ENCODE measurements at regions not wholly inside any gene's neighbourhood (a gene's known extent, or its start where the extent isn't known, plus 50 kb on each side); places are given as distances from the start of the nearest gene placed in this dataset.

GRCh38 chr2:160968183-160968582 lies 192.0 kb upstream of the TANK start:
- no peak for DNase-seq

- DNase-seq = peak; percentile 88
Measured at GRCh38 chr2:160970052-160970965, 189.9 kb upstream of the TANK start.

GRCh38 chr2:160973991-160974390 lies 186.2 kb upstream of the TANK start:
- no peak for DNase-seq

GRCh38 chr2:160974803-160975202 lies 185.4 kb upstream of the TANK start:
- no peak for DNase-seq

GRCh38 chr2:160976797-160977196 lies 183.4 kb upstream of the TANK start:
- DNase-seq = no peak

- DNase-seq = no peak
Measured at GRCh38 chr2:160977376-160977775, 182.9 kb upstream of the TANK start.

GRCh38 chr2:160977854-160978253 lies 182.4 kb upstream of the TANK start:
- no peak for DNase-seq

GRCh38 chr2:160984426-160985077 lies 175.7 kb upstream of the TANK start:
- peak; percentile 50 for DNase-seq

GRCh38 chr2:160989778-160990177 lies 170.4 kb upstream of the TANK start:
- DNase-seq = no peak

GRCh38 chr2:160993654-160994061 lies 166.6 kb upstream of the TANK start:
- DNase-seq = no peak

GRCh38 chr2:160994141-160995002 lies 165.9 kb upstream of the TANK start:
- peak; percentile 94 for DNase-seq

- DNase-seq = no peak
Measured at GRCh38 chr2:160996584-160996983, 163.6 kb upstream of the TANK start.

- DNase-seq = no peak
Measured at GRCh38 chr2:161004379-161004778, 155.8 kb upstream of the TANK start.

- DNase-seq = no peak
Measured at GRCh38 chr2:161005170-161005569, 155.1 kb upstream of the TANK start.

GRCh38 chr2:161008311-161008710 lies 151.9 kb upstream of the TANK start:
- no peak for DNase-seq

- DNase-seq = no peak
Measured at GRCh38 chr2:161010503-161011015, 149.7 kb upstream of the TANK start.

GRCh38 chr2:161017780-161018470 lies 142.3 kb upstream of the TANK start:
- DNase-seq = no peak

GRCh38 chr2:161019311-161019710 lies 140.9 kb upstream of the TANK start:
- peak; percentile 54 for DNase-seq

GRCh38 chr2:161020437-161020836 lies 139.8 kb upstream of the TANK start:
- DNase-seq = no peak

- DNase-seq = no peak
Measured at GRCh38 chr2:161028581-161028980, 131.6 kb upstream of the TANK start.

GRCh38 chr2:161029321-161029720 lies 130.9 kb upstream of the TANK start:
- DNase-seq = no peak
